PC-9 (cell line): ENCODE measurements at regions not wholly inside any gene's neighbourhood (a gene's known extent, or its start where the extent isn't known, plus 50 kb on each side); places are given as distances from the start of the nearest gene placed in this dataset.

ENCODE experiments used
- BruUV-seq: library from RNA; stranded (reverse); fragments of 400-500 nt; replicated peaks from 2 replicates; lab custom pipeline; 2021; lab: Mats Ljungman, UMichigan
- CTCF ChIA-PET: fragments of 300-600 bp; sonication (Branson Sonifier 250); formaldehyde crosslinking; loops from one replicate; lab custom pipeline; 2022; ENCODE audit warnings: antibody characterized with exemption; lab: Charles Lee
- POLR2A ChIA-PET: fragments of 300-600 bp; sonication (Branson Sonifier 250); formaldehyde crosslinking; loops from one replicate; lab custom pipeline; 2022; ENCODE audit warnings: antibody characterized with exemption; ENCODE audit not compliant: unreplicated experiment; lab: Charles Lee
- DNase-seq, 2 experiments: peaks; one replicate each; pipeline versions ENCODE4 v3.0.0 to v3.0.0-alpha.2; 2015 to 2022; ENCODE audit warnings: mixed read lengths in 1 of 2
- H2AFZ ChIP-seq: fragments of 200-600 bp; sonication (generic); 2 replicates; pipeline ENCODE4 v1.8.1; 2017; ENCODE audit warnings: antibody characterized with exemption
- H3F3A ChIP-seq: fragments of 200-600 bp; sonication (generic); 2 replicates; pipeline ENCODE4 v1.8.1; 2017; ENCODE audit warnings: antibody characterized with exemption, mild to moderate bottlenecking, low read depth; ENCODE audit not compliant: insufficient read depth
- H3K27ac ChIP-seq: fragments of 200-600 bp; sonication (generic); 2 replicates; pipeline ENCODE4 v1.6.1; 2016; ENCODE audit warnings: mixed run types
- H3K27me3 ChIP-seq: fragments of 200-600 bp; sonication (generic); 2 replicates; pipeline ENCODE4 v1.6.1; 2016; ENCODE audit warnings: low read depth, mixed run types; ENCODE audit not compliant: insufficient read depth
- H3K36me3 ChIP-seq: fragments of 200-600 bp; sonication (generic); 2 replicates; pipeline ENCODE4 v1.6.1; 2016; ENCODE audit warnings: low read depth, mixed run types
- H3K4me1 ChIP-seq: fragments of 200-600 bp; sonication (generic); replicated peaks from 2 replicates; pipeline ENCODE4 v1.6.1; 2016; ENCODE audit warnings: mixed run types; ENCODE audit not compliant: insufficient read depth
- H3K4me2 ChIP-seq: fragments of 200-600 bp; sonication (generic); 2 replicates; pipeline ENCODE4 v1.6.1; 2017; ENCODE audit warnings: mixed run types
- H3K4me3 ChIP-seq: fragments of 200-600 bp; sonication (generic); 2 replicates; pipeline ENCODE4 v1.6.1; 2016; ENCODE audit warnings: mixed run types
- H3K79me2 ChIP-seq: fragments of 200-600 bp; sonication (generic); 2 replicates; pipeline ENCODE4 v1.6.1; 2017; ENCODE audit warnings: low read depth, mixed run types
- H3K9me2 ChIP-seq: fragments of 200-600 bp; sonication (generic); 2 replicates; pipeline ENCODE4 v1.8.1; 2017; ENCODE audit warnings: mild to moderate bottlenecking; ENCODE audit not compliant: insufficient read depth
- H3K9me3 ChIP-seq: fragments of 200-600 bp; sonication (generic); 2 replicates; pipeline ENCODE4 v1.8.1; 2016; ENCODE audit warnings: low read depth; ENCODE audit not compliant: insufficient read depth
- H4K20me1 ChIP-seq: fragments of 200-600 bp; sonication (generic); 2 replicates; pipeline ENCODE4 v1.8.1; 2017; ENCODE audit not compliant: insufficient read depth
- EZH2 ChIP-seq: fragments of 200-600 bp; sonication (generic); IDR thresholded peaks from 2 replicates; pipeline ENCODE4 v1.8.0; 2017; ENCODE audit warnings: antibody characterized with exemption, low read depth
- intact Hi-C: fragments of 100-400 bp; cut with micrococcal nuclease; formaldehyde crosslinking; loops from one replicate; pipeline ENCODE4 v1.10.0; 2022; ENCODE audit not compliant: unreplicated experiment
- TF ChIP-seq, protein P1 (sequence below): fragments of 200-600 bp; sonication (generic); conservative IDR thresholded peaks from 2 replicates; pipeline ENCODE4 v1.6.1; 2017; ENCODE audit warnings: mixed run types, antibody characterized with exemption, mild to moderate bottlenecking, moderate library complexity

DNA sequence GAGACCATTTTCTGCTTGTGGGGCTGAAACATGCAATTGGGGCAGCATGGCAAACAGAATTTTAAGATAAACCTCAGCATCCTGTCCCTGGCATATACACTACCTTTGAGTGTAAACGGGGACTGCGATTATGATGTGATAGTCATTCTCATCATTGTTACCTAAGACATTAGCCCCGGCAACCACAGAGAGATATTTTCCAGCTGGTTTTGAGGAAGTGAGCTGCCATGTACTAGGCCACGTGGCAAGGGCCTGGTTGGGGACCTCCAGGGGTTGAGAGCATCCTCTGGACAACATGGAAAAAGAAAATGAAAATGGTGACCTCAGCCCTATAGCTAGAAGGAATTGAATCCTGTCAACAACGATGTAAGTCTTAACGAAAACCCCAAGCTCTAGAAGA, 623.6 kb upstream of the CDH18 start:
- Histone ChIP-seq H3K36me3 (no peaks in the 10 kb centered on the region), H3K27me3 (no peaks in the 10 kb centered on the region), H3K27ac (no peak overlapping the region), H3K4me1 (no peaks in the 10 kb centered on the region), H3K79me2 (no peaks in the 10 kb centered on the region), H4K20me1 (no peaks in the 10 kb centered on the region; the same call in 1 of the 2 replicates), H3F3A (no peaks in the 10 kb centered on the region), H3K4me3 (no peak overlapping the region), H2AFZ (no peak overlapping the region), H3K9me2 (no peaks in the 10 kb centered on the region), H3K9me3 (no peaks in the 10 kb centered on the region), H3K4me2 (no peak overlapping the region)
- POLR2A ChIA-PET, result interaction anchor here (0.6 kb wide), 1 partner anchor 435 kb away, joined by 3 read pairs; no protein-coding TSS in a partner anchor
- TF ChIP-seq EZH2, result no peak
- BruUV-seq, result no TSS peak
- DNase-seq, result no peak
- intact Hi-C loops, result no loop called here
- CTCF ChIA-PET, result no interaction called here

GRCh38 chr5:20610681-20611080, 622.7 kb upstream of the CDH18 start:
- Histone ChIP-seq H3K27ac (no peak overlapping the region), H3K36me3 (no peaks in the 10 kb centered on the region), H3K4me2 (no peak overlapping the region), H3K79me2 (no peaks in the 10 kb centered on the region), H3K4me3 (no peak overlapping the region), H3K9me3 (no peaks in the 10 kb centered on the region), H3K27me3 (no peaks in the 10 kb centered on the region), H3K4me1 (no peaks in the 10 kb centered on the region), H2AFZ (no peak overlapping the region), H4K20me1 (no peaks in the 10 kb centered on the region), H3K9me2 (no peaks in the 10 kb centered on the region), H3F3A (no peaks in the 10 kb centered on the region)
- intact Hi-C loops, result no loop called here
- TF ChIP-seq EZH2, result no peak
- TF ChIP-seq, protein P1, sequence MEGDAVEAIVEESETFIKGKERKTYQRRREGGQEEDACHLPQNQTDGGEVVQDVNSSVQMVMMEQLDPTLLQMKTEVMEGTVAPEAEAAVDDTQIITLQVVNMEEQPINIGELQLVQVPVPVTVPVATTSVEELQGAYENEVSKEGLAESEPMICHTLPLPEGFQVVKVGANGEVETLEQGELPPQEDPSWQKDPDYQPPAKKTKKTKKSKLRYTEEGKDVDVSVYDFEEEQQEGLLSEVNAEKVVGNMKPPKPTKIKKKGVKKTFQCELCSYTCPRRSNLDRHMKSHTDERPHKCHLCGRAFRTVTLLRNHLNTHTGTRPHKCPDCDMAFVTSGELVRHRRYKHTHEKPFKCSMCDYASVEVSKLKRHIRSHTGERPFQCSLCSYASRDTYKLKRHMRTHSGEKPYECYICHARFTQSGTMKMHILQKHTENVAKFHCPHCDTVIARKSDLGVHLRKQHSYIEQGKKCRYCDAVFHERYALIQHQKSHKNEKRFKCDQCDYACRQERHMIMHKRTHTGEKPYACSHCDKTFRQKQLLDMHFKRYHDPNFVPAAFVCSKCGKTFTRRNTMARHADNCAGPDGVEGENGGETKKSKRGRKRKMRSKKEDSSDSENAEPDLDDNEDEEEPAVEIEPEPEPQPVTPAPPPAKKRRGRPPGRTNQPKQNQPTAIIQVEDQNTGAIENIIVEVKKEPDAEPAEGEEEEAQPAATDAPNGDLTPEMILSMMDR, result no peak
- DNase-seq, result no peak
- no TSS peak for BruUV-seq
- ChIA-PET POLR2A (no interaction called here), CTCF (no interaction called here)

DNA sequence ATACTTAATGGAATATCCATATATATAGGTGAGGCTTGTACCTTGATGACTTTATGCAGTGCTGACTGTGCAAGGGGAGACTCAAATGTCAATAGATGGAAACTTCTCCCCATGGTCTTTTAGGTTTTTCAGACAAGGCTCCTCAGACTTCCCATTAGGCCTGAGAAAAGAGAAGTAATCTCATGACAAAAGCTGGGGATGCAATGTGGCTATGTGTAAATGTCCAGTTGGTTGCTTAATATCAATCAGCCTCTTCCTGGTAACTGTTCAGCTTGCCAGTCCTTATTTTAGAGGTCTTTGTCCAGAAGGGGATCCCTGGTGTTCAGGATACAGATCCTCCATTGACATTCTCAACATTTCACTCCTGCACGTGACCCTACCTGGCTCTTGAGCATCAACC, 621.1 kb upstream of the CDH18 start:
- Histone ChIP-seq H3K36me3 (no peaks in the 10 kb centered on the region), H3K4me3 (no peak overlapping the region), H4K20me1 (no peaks in the 10 kb centered on the region), H2AFZ (no peak overlapping the region), H3K79me2 (no peaks in the 10 kb centered on the region), H3F3A (no peaks in the 10 kb centered on the region), H3K27me3 (no peaks in the 10 kb centered on the region), H3K9me2 (no peaks in the 10 kb centered on the region), H3K27ac (no peak overlapping the region), H3K9me3 (no peaks in the 10 kb centered on the region), H3K4me2 (no peak overlapping the region), H3K4me1 (no peaks in the 10 kb centered on the region)
- DNase-seq, result no peak
- ChIA-PET POLR2A (no interaction called here), CTCF (no interaction called here)
- no TSS peak for BruUV-seq
- intact Hi-C loops, result no loop called here
- no peak for TF ChIP-seq EZH2
- TF ChIP-seq, protein P1, result no peak

DNA sequence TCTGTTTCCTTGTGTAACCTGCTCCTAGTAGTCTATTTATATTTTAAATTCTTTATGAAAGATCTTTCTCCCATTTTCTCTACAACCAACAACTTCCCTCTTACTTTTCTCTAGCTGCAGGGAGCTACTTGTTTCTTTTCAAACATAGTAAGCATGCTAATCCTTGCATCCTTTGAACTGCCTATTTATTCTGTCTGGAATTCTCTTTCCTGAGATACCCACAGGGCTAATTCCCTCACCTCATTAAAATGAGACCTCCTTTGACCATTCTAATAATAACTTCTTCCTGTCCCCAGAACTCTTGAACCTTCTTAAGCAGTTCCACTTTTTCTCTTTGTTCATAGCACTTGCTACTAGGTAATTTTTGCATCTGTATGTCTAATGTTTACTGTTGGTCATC, 620.6 kb upstream of the CDH18 start:
- H3K9me2 ChIP-seq, result no peaks in the 10 kb centered on the region
- H4K20me1 ChIP-seq, result no peaks in the 10 kb centered on the region
- H3K4me1 ChIP-seq, result no peaks in the 10 kb centered on the region
- no peak overlapping the region for H3K4me3 ChIP-seq
- ChIA-PET POLR2A (no interaction called here), CTCF (no interaction called here)
- no peaks in the 10 kb centered on the region for H3K79me2 ChIP-seq
- no peaks in the 10 kb centered on the region for H3K9me3 ChIP-seq
- H3K27ac ChIP-seq, result no peak overlapping the region
- no peak for DNase-seq
- H3K36me3 ChIP-seq, result no peaks in the 10 kb centered on the region
- H3F3A ChIP-seq, result no peaks in the 10 kb centered on the region
- no peak overlapping the region for H3K4me2 ChIP-seq
- BruUV-seq, result no TSS peak
- TF ChIP-seq, protein P1, result no peak
- no peak for TF ChIP-seq EZH2
- no peaks in the 10 kb centered on the region for H3K27me3 ChIP-seq
- no peak overlapping the region for H2AFZ ChIP-seq
- intact Hi-C loops, result no loop called here
